Mucosa of descending colon (tissue), 3 donors: ENCODE measurements at regions not wholly inside any gene's neighbourhood (a gene's known extent, or its start where the extent isn't known, plus 50 kb on each side); places are given as distances from the start of the nearest gene placed in this dataset.

Experiments
- ATAC-seq: fragments of 200-7000 bp; cut with Tn5 transposase; one replicate; pipeline ENCODE4 v1.9.1; 2020; ENCODE audit warnings: mild to moderate bottlenecking, moderate library complexity
- DNase-seq, 3 donors: peaks; one replicate each; pipeline ENCODE4 v3.0.0-alpha.2; 2020
- H3K36me3 ChIP-seq: fragments of 200-600 bp; one replicate; pipeline ENCODE4 v1.8.0; 2021; ENCODE audit warnings: low read depth, mild to moderate bottlenecking
- H3K4me1 ChIP-seq: fragments of 200-600 bp; one replicate; pipeline ENCODE4 v1.8.0; 2021; ENCODE audit warnings: low read depth, mild to moderate bottlenecking
- H3K4me3 ChIP-seq: fragments of 200-600 bp; one replicate; pipeline ENCODE4 v1.8.0; 2021; ENCODE audit warnings: mild to moderate bottlenecking
- H3K9me3 ChIP-seq: fragments of 200-600 bp; one replicate; pipeline ENCODE4 v1.8.0; 2021; ENCODE audit warnings: mild to moderate bottlenecking
- intact Hi-C, 2 donors: fragments of 100-400 bp; cut with DNase I in 1 of 2; cut with micrococcal nuclease in 1 of 2; formaldehyde crosslinking; loops; one replicate each; pipeline versions ENCODE4 v1.11.0 to v1.11.1; 2022; cut with DNase I, micrococcal nuclease
- TF ChIP-seq, protein P1 (sequence below): fragments of 200-600 bp; IDR thresholded peaks from one replicate; pipeline ENCODE4 v1.8.0; 2022; ENCODE audit warnings: antibody characterized with exemption, mild to moderate bottlenecking
- donor health status: DM: no; HTN: no; CAD: no; lungs with moderate emphysema.
- donor health status: DM: no; HTN: no; CAD: no.
- donor health status: DM: no; HTN: yes; CAD: no.

DNA sequence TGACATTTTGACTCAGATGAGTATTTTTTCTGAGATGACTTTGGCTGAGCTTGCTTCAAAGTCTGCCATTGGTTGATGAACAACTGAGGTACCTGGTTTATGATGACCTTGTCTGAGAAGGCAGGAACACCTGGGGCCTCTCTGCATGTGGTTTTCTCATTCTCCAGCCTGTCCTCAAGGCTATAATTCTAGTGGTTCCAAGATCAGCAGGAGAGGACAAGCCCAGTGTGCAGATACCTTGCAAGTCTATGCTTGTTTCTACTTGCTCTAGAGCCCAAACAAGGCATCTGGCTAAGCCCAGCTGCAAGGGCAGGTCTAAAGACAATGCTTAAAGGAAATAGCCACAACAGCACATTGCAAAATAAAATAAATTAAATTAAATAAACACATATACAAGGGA lies 1100.0 kb downstream of the NLGN4Y start:
- no peaks in the 10 kb centered on the region for H3K36me3 ChIP-seq
- TF ChIP-seq, protein P1, sequence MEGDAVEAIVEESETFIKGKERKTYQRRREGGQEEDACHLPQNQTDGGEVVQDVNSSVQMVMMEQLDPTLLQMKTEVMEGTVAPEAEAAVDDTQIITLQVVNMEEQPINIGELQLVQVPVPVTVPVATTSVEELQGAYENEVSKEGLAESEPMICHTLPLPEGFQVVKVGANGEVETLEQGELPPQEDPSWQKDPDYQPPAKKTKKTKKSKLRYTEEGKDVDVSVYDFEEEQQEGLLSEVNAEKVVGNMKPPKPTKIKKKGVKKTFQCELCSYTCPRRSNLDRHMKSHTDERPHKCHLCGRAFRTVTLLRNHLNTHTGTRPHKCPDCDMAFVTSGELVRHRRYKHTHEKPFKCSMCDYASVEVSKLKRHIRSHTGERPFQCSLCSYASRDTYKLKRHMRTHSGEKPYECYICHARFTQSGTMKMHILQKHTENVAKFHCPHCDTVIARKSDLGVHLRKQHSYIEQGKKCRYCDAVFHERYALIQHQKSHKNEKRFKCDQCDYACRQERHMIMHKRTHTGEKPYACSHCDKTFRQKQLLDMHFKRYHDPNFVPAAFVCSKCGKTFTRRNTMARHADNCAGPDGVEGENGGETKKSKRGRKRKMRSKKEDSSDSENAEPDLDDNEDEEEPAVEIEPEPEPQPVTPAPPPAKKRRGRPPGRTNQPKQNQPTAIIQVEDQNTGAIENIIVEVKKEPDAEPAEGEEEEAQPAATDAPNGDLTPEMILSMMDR, result no peak
- DNase-seq (no peak), ATAC-seq (no peak)
- peaks cover 2% of the 10 kb centered on the region for H3K9me3 ChIP-seq
- intact Hi-C loops, result no loop called here
- no peaks in the 10 kb centered on the region for H3K4me1 ChIP-seq
- H3K4me3 ChIP-seq, result no peak overlapping the region

DNA sequence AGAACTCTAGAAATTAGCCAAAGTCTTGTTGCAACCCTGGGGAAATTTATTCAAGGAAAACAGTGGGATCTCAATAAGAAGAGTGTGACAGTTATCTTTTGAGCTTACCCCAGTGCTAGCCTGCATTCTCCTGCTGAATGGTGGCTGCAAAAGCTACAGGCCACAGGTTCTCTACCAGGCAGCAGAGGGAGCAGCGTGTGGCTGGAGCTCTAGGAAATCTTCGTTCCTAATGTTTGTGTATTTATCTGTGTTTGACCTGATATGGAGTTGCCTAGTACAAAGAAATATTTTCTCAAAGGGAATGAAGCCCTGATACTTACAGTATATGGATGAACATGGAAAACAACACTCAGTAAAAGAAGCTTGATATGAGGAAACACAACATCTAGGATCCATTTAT lies 1100.6 kb downstream of the NLGN4Y start:
- DNase-seq (no peak), ATAC-seq (no peak)
- Histone ChIP-seq H3K4me1 (no peaks in the 10 kb centered on the region), H3K9me3 (peaks cover 2% of the 10 kb centered on the region), H3K4me3 (no peak overlapping the region), H3K36me3 (no peaks in the 10 kb centered on the region)
- TF ChIP-seq, protein P1, result no peak
- intact Hi-C loops, result no loop called here

DNA sequence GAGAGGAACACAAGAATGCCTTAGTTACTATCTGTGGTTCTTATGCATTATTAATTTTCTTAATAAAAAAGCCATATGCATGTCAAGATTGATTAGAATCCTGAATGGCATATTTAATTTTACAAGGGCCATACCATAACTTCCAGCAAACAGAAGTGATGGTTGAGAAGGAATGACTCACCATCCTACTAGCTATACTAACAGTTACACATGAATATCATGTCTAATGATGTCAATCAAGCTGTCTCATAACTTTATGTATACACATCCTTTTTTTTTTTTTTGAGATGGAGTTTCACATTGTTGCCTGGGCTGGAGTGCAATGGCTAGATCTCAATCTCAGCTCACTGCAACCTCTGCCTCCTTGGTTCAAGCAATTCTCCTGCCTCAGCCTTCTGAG lies 1123.9 kb downstream of the NLGN4Y start:
- ATAC-seq (no peak), DNase-seq (no peak)
- H3K4me3 ChIP-seq, result no peak overlapping the region
- intact Hi-C loops, result no loop called here
- H3K4me1 ChIP-seq, result no peaks in the 10 kb centered on the region
- H3K36me3 ChIP-seq, result no peaks in the 10 kb centered on the region
- TF ChIP-seq, protein P1, result no peak
- H3K9me3 ChIP-seq, result no peaks in the 10 kb centered on the region

DNA sequence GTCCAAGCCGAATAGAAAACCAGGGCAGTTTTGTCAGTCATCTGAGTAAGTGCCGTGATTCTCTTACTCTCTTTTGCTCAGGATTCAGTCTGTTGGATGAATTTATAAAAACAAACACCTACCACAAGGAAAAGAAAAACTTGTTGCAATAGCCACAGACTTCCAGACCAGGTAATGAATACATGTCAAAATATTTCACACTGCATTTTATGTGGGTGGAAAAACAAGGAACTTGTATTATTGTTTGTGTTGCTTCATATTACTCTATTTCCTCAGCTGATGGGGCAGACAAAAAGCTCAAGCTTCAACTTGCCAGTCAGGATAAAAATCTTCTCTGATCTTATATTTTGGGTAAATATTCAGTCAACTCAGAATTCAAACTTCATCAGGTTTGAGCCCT lies 1125.7 kb downstream of the NLGN4Y start:
- Histone ChIP-seq H3K9me3 (no peaks in the 10 kb centered on the region), H3K36me3 (no peaks in the 10 kb centered on the region), H3K4me1 (no peaks in the 10 kb centered on the region), H3K4me3 (no peak overlapping the region)
- DNase-seq (no peak), ATAC-seq (no peak)
- TF ChIP-seq, protein P1, result no peak
- intact Hi-C loops, result no loop called here

DNA sequence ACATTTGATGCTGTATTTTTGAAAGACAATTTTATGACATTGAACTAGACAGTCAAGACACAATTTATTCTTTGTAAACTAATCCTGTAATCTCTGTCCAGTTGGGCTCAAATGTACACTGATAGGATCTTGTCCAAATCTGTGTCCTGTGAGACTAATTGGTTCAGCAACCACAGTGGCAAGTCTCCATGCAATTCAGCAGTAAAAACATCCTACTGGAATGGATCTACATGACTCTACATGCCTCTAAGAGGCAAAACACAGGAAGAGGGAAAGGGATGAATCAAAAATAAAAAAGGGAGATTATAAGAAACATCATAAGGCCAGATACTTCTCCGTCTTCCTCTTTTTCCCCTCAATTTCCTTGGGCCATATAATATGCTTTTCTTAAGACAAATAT lies 1164.2 kb downstream of the NLGN4Y start:
- H3K36me3 ChIP-seq, result no peaks in the 10 kb centered on the region
- intact Hi-C loops, result no loop called here
- no peak overlapping the region for H3K4me3 ChIP-seq
- no peaks in the 10 kb centered on the region for H3K4me1 ChIP-seq
- TF ChIP-seq, protein P1, result no peak
- no peaks in the 10 kb centered on the region for H3K9me3 ChIP-seq
- ATAC-seq (no peak), DNase-seq (no peak)

DNA sequence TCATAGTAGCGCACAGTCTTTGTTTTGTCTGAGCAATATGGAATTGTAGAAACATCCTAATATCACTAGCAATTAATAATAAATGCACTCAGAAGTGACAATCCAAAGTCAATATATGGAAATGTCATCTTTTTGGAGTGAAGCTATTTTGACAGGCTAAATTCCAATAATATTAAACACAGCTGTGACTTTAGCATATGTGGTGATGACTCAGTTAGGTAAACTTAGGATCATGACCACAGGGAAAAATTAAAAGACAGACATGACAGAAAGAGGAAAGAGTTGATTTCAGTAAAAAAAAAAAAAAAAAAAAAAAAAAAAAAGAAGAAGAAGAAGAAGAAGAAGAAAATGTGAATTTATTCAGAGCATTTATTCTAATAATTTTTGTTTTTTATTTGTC lies 1165.7 kb downstream of the NLGN4Y start:
- intact Hi-C loops, result no loop called here
- Histone ChIP-seq H3K9me3 (no peaks in the 10 kb centered on the region), H3K4me3 (no peak overlapping the region), H3K36me3 (no peaks in the 10 kb centered on the region), H3K4me1 (no peaks in the 10 kb centered on the region)
- no peak for ATAC-seq
- DNase-seq, result no peak
- TF ChIP-seq, protein P1, result no peak
